Bronchial epithelial cell (primary cell): ENCODE measurements at regions not wholly inside any gene's neighbourhood (a gene's known extent, or its start where the extent isn't known, plus 50 kb on each side); places are given as distances from the start of the nearest gene placed in this dataset.

Experiments used
- DNase-seq: peaks from one replicate; pipeline ENCODE4 v3.0.0-alpha.2; 2010; ENCODE audit warnings: low read depth
- FAIRE-seq: peaks from 2 replicates; lab custom pipeline; 2011; peaks lifted over from hg19 to GRCh38; lab: Jason Lieb, UNC
- H3K27me3 ChIP-seq: 2 replicates; pipeline ENCODE4 v1.5.1; 2011; ENCODE audit warnings: low read length; ENCODE audit not compliant: control insufficient read depth, insufficient read depth
- H3K36me3 ChIP-seq: 2 replicates; pipeline ENCODE4 v1.5.1; 2011; ENCODE audit warnings: low read length; ENCODE audit not compliant: control insufficient read depth, insufficient read depth
- H3K4me3 ChIP-seq: 2 replicates; pipeline ENCODE4 v1.5.1; 2011; ENCODE audit warnings: mild to moderate bottlenecking, low read depth, low read length, control low read depth
- TF ChIP-seq, protein P1 (sequence below): IDR thresholded peaks from 2 replicates; pipeline ENCODE4 v1.5.1; 2011; ENCODE audit warnings: mild to moderate bottlenecking, moderate library complexity, low read length, control low read depth, inconsistent platforms; ENCODE audit not compliant: insufficient read depth, severe bottlenecking

DNA sequence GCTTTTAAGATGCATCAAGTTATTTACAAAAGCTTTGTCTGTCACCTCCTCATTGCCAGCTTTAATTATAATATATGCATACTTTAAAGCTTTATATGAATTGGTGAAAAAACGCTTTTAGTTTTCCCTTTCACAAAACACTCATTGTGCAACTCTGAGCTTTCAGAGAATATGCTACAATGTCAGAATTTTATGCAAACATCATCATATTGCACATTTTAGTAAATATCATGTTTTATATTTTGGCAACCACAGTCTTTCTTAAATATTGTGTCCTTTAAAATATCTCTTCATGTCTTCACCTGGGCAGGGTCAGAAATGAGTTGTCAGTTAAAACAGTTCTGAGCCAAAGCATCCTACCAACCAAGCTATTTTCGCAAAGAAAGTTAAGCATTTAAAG is 601.1 kb upstream of the RORB start:
- Histone ChIP-seq H3K4me3 (no peak overlapping the region), H3K27me3 (no peaks in the 10 kb centered on the region), H3K36me3 (no peaks in the 10 kb centered on the region)
- no peak for FAIRE-seq
- TF ChIP-seq, protein P1, sequence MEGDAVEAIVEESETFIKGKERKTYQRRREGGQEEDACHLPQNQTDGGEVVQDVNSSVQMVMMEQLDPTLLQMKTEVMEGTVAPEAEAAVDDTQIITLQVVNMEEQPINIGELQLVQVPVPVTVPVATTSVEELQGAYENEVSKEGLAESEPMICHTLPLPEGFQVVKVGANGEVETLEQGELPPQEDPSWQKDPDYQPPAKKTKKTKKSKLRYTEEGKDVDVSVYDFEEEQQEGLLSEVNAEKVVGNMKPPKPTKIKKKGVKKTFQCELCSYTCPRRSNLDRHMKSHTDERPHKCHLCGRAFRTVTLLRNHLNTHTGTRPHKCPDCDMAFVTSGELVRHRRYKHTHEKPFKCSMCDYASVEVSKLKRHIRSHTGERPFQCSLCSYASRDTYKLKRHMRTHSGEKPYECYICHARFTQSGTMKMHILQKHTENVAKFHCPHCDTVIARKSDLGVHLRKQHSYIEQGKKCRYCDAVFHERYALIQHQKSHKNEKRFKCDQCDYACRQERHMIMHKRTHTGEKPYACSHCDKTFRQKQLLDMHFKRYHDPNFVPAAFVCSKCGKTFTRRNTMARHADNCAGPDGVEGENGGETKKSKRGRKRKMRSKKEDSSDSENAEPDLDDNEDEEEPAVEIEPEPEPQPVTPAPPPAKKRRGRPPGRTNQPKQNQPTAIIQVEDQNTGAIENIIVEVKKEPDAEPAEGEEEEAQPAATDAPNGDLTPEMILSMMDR: no peak
- DNase-seq: no peak

DNA sequence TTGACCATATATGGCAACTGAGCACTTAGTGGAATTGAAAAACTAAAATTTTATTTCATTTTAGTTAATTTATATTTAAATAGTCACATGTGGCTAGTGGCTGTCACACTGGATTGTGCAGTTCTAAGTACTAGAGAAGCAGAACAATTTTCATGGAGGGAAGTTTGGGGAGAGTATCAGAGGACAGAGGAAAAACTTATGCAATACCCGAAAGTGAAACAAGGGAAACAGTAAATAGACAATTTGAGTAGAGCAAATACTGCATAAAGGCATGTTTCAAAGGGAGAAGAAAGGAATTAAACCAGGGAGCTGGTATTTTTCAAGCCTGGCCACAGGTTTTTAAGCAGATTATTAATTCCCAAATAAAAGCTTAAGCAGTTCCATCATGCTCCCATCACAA is 590.5 kb upstream of the RORB start:
- TF ChIP-seq, protein P1: no peak
- FAIRE-seq (no peak), DNase-seq (no peak)
- Histone ChIP-seq H3K4me3 (no peak overlapping the region), H3K36me3 (no peaks in the 10 kb centered on the region), H3K27me3 (no peaks in the 10 kb centered on the region)

DNA sequence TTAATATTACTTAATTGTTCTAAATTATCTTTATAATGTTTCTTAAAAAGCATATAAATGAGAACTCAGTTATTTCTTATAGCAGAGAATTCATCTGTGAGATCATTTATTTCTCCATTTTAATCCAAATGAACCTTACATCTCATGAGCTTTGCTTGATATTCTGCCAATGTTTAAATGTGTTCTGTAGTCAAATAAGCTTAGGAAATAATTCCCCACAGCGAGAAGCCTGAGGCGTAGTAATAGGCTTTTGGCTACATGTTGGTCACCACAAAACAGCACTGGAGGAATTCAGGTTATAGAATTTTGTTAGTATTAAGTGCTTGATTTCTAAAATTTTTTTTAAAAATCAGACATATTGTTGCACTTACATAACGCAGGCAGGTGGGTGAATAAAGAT is 585.3 kb upstream of the RORB start:
- H3K36me3 ChIP-seq: no peaks in the 10 kb centered on the region
- H3K27me3 ChIP-seq: no peaks in the 10 kb centered on the region
- TF ChIP-seq, protein P1: no peak
- H3K4me3 ChIP-seq: no peak overlapping the region
- FAIRE-seq (no peak), DNase-seq (no peak)

DNA sequence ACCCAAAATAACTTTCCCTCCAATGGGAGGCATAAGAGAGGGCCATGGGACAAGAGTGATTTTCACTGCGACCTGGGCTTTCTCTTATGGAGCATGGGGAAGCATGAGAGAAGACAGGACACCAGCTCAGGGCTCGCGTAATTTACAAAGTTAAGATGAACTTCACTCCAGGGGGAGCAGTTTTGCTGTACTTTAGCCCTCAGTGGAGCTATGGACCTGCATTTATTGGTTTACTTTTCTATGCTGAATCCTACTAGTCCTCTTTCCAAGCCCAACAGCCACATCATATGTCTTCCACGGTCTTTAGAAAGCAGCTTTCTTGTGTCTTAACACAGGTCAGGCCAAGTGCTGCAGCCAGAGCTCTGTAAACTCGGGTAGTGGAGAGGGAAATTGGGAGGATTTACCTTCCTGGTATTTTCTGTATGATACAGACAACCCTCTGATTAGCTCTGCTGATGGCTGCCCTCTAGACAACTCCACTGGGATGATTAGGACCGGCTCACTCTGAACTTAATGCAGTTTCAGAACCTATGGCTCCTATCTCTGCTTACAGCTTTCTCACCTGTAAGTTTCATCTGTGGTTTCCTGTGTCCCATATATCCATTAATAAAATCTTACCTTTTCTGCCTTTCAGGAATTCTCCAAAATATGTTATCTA is 581.0 kb upstream of the RORB start:
- TF ChIP-seq, protein P1: peak; percentile 52
- FAIRE-seq (no peak), DNase-seq (peak; percentile 29)
- H3K4me3 ChIP-seq: no peak overlapping the region
- no peaks in the 10 kb centered on the region for H3K27me3 ChIP-seq
- H3K36me3 ChIP-seq: no peaks in the 10 kb centered on the region

DNA sequence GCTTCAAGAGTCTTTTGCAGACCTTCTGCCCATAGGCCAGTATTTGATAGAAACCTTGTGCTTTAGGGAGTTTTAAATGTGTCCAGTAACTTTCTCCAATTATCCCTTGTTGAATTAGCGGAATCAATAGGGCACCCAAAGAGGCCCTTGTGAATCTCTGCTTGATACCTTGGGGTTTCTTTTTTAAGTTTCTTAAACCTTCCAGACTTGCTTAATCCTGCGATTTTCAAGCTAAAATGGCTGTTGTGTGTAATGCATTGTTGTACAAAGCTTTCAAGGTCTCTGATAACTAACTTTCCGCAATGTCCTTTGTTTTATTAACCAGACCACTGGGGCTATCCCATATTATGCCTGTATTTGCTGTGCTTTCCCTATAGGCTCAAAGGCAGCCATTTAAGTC is 577.4 kb upstream of the RORB start:
- DNase-seq: no peak
- no peak for FAIRE-seq
- Histone ChIP-seq H3K36me3 (no peaks in the 10 kb centered on the region), H3K4me3 (no peak overlapping the region), H3K27me3 (no peaks in the 10 kb centered on the region)
- TF ChIP-seq, protein P1: no peak

DNA sequence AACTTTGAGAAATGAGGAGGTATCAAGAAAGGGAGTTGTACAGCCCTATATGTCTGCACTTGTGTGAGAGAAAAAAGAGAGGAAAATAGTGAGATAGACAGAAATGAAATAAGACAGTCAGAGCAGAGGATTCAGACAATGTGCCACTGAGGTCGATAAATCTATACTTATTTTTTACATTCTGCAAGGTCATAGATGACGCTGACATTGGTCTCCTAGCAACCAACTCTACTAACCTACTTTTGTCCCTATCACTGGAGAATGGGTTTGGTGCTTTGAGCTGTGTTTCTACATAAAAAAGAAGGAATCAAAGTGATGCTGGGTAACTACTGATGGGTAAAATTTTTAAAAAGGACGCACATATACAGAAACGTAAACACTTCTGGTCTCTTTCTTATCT is 573.3 kb upstream of the RORB start:
- FAIRE-seq: no peak

More for the DNA sequence above, 573.3 kb upstream of the RORB start:
- TF ChIP-seq, protein P1: no peak
- H3K4me3 ChIP-seq: no peak overlapping the region
- no peak for DNase-seq
- no peaks in the 10 kb centered on the region for H3K36me3 ChIP-seq
- H3K27me3 ChIP-seq: no peaks in the 10 kb centered on the region
